Mesenchymal stem cell (in vitro differentiated cells and primary cell): ENCODE measurements at regions not wholly inside any gene's neighbourhood (a gene's known extent, or its start where the extent isn't known, plus 50 kb on each side); places are given as distances from the start of the nearest gene placed in this dataset.

ENCODE experiments used
- DNase-seq: peaks from one replicate; pipeline ENCODE4 v3.0.0-alpha.2; 2013
- H2AFZ ChIP-seq: one replicate; pipeline ENCODE4 v1.6.1; 2013; ENCODE audit warnings: low read depth, mild to moderate bottlenecking, control low read depth, inconsistent platforms, low read length, moderate library complexity
- H2AK5ac ChIP-seq: 2 replicates; pipeline ENCODE4 v1.6.1; 2013; ENCODE audit warnings: low read length, moderate library complexity, mild to moderate bottlenecking, inconsistent platforms; ENCODE audit not compliant: severe bottlenecking
- H2BK120ac ChIP-seq: one replicate; pipeline ENCODE4 v1.6.1; 2013; ENCODE audit warnings: low read depth, mild to moderate bottlenecking, inconsistent platforms, low read length, moderate library complexity
- H2BK12ac ChIP-seq, 2 experiments: one replicate each; pipeline ENCODE4 v1.6.1; 2013; ENCODE audit warnings: inconsistent platforms in 2 of 2, low read length in 2 of 2, mild to moderate bottlenecking in 2 of 2, moderate library complexity in 2 of 2, control low read depth in 1 of 2
- H2BK15ac ChIP-seq: one replicate; pipeline ENCODE4 v1.6.1; 2013; ENCODE audit warnings: mild to moderate bottlenecking, low read depth, inconsistent platforms; ENCODE audit not compliant: poor library complexity, severe bottlenecking
- H2BK5ac ChIP-seq: 2 replicates; pipeline ENCODE4 v1.6.1; 2013; ENCODE audit warnings: low read depth, mild to moderate bottlenecking, low read length, control low read depth, inconsistent platforms; ENCODE audit not compliant: poor library complexity, severe bottlenecking
- H3K14ac ChIP-seq, 2 experiments: one replicate each; pipeline ENCODE4 v1.6.1; 2013; ENCODE audit warnings: inconsistent platforms in 2 of 2, low read length in 2 of 2, control low read depth in 1 of 2, mild to moderate bottlenecking in 1 of 2, moderate library complexity in 1 of 2
- H3K18ac ChIP-seq, 2 experiments: one replicate each; pipeline ENCODE4 v1.6.1; 2013; ENCODE audit warnings: inconsistent platforms in 2 of 2, low read length in 2 of 2, control low read depth in 1 of 2, low read depth in 1 of 2, mild to moderate bottlenecking in 1 of 2
- H3K23ac ChIP-seq, 2 experiments: one replicate each; pipeline ENCODE4 v1.6.1; 2013; ENCODE audit warnings: inconsistent platforms in 2 of 2, low read length in 2 of 2, mild to moderate bottlenecking in 2 of 2, moderate library complexity in 2 of 2, control low read depth in 1 of 2
- H3K27ac ChIP-seq: 2 replicates; pipeline ENCODE4 v1.5.1; 2013; ENCODE audit warnings: mild to moderate bottlenecking, moderate library complexity, low read length, control low read depth, inconsistent platforms; ENCODE audit not compliant: poor library complexity, severe bottlenecking
- H3K27me3 ChIP-seq, 2 experiments: 2 replicates each; pipeline versions ENCODE4 v1.6.1 to v1.7.0; 2013; ENCODE audit warnings: low read length in 2 of 2, mild to moderate bottlenecking in 2 of 2, moderate library complexity in 2 of 2, control low read depth in 1 of 2, inconsistent platforms in 1 of 2; ENCODE audit not compliant: control insufficient read depth in 1 of 2, insufficient read depth in 1 of 2
- H3K36me3 ChIP-seq, 2 experiments: 2 replicates each; pipeline versions ENCODE4 v1.6.1 to v1.7.0; 2013; ENCODE audit warnings: low read length in 2 of 2, control low read depth in 1 of 2, inconsistent platforms in 1 of 2, low read depth in 1 of 2, mild to moderate bottlenecking in 1 of 2; ENCODE audit not compliant: insufficient read depth in 2 of 2, control insufficient read depth in 1 of 2
- H3K4ac ChIP-seq, 2 experiments: one replicate each; pipeline ENCODE4 v1.6.1; 2013; ENCODE audit warnings: inconsistent platforms in 2 of 2, low read length in 2 of 2, mild to moderate bottlenecking in 2 of 2, moderate library complexity in 2 of 2, control low read depth in 1 of 2, low read depth in 1 of 2
- H3K4me1 ChIP-seq: 2 replicates; pipeline ENCODE4 v1.6.1; 2013; ENCODE audit warnings: low read depth, low read length, control low read depth; ENCODE audit not compliant: control insufficient read depth, insufficient read depth
- H3K4me2 ChIP-seq: 2 replicates; pipeline ENCODE4 v1.6.1; 2013; ENCODE audit warnings: low read length, mild to moderate bottlenecking, inconsistent platforms; ENCODE audit not compliant: poor library complexity, severe bottlenecking
- H3K4me3 ChIP-seq, 2 experiments: 2 replicates each; pipeline versions ENCODE4 v1.5.1 to v1.7.0; 2013; ENCODE audit warnings: low read length in 2 of 2, mild to moderate bottlenecking in 2 of 2, control low read depth in 1 of 2, low read depth in 1 of 2; ENCODE audit not compliant: insufficient read depth in 1 of 2
- H3K79me1 ChIP-seq: replicated peaks from 2 replicates; pipeline ENCODE4 v1.6.1; 2013; ENCODE audit warnings: mild to moderate bottlenecking, control low read depth, low read length, inconsistent platforms; ENCODE audit not compliant: poor library complexity, severe bottlenecking
- H3K9ac ChIP-seq: 2 replicates; pipeline ENCODE4 v1.7.0; 2013; ENCODE audit warnings: mild to moderate bottlenecking, low read length, moderate library complexity
- H3K9me3 ChIP-seq: 2 replicates; pipeline ENCODE4 v1.7.0; 2013; ENCODE audit warnings: mild to moderate bottlenecking, low read length; ENCODE audit not compliant: control insufficient read depth
- H4K8ac ChIP-seq: one replicate; pipeline ENCODE4 v1.6.1; 2013; ENCODE audit warnings: inconsistent platforms, mild to moderate bottlenecking, low read length, moderate library complexity
- H4K91ac ChIP-seq: one replicate; pipeline ENCODE4 v1.6.1; 2013; ENCODE audit warnings: mild to moderate bottlenecking, low read length, inconsistent platforms
- WGBS: methylation state at CpG from one replicate; pipeline ENCODE4 v1.1.7; 2013; ENCODE audit warnings: mixed read lengths; 5-methylcytosine and 5-hydroxymethylcytosine counted together

DNA sequence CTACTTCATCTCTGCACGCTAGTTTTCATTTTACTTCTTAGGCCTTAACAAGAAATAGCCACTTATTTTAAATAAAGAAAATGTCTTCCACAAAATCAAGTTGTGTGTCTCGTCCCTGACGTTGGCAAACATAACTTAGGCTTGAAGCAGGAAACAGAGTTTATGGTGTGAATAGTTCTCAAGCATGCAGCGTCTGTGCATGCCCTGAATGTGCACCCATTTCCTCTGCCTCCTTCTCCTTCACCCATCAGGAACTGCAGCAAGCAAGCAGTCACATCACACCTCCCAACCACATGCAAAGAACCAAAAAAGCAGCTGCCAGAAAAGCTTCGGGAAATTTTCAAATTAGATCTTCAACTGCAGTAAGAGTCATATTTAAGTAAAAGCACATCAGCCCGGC is 424.0 kb upstream of the IRX4 start:
- Histone ChIP-seq H3K27ac (no peak overlapping the region), H3K23ac (no peak overlapping the region), H3K36me3 (no peaks in the 10 kb centered on the region), H3K9me3 (peaks cover 7% of the 10 kb centered on the region), H3K4me3 (no peak overlapping the region), H3K4me2 (no peak overlapping the region), H3K4me1 (no peaks in the 10 kb centered on the region), H3K27me3 (no peaks in the 10 kb centered on the region), H2BK12ac (no peak overlapping the region), H2BK120ac (no peak overlapping the region), H3K9ac (no peak overlapping the region), H2AK5ac (no peak overlapping the region), H2BK15ac (no peak overlapping the region), H3K4ac (no peak overlapping the region), H4K8ac (no peak overlapping the region), H3K18ac (no peak overlapping the region), H3K79me1 (no peaks in the 10 kb centered on the region), H2AFZ (no peak overlapping the region), H2BK5ac (no peak overlapping the region), H3K14ac (no peak overlapping the region), H4K91ac (no peak overlapping the region)
- DNase-seq, result no peak
- WGBS, result 49% methylated on average over 5 of the region's 6 CpGs

GRCh38 chr5:2303431-2304100 is 420.8 kb upstream of the IRX4 start:
- Histone ChIP-seq H2BK12ac (no peak overlapping the region), H3K4me1 (no peaks in the 10 kb centered on the region), H2AFZ (no peak overlapping the region), H2BK5ac (no peak overlapping the region), H4K8ac (no peak overlapping the region), H2BK120ac (no peak overlapping the region), H3K18ac (no peak overlapping the region), H3K4me2 (no peak overlapping the region), H3K23ac (no peak overlapping the region), H3K27me3 (no peaks in the 10 kb centered on the region), H3K36me3 (no peaks in the 10 kb centered on the region), H3K79me1 (no peaks in the 10 kb centered on the region), H3K4me3 (no peak overlapping the region), H3K27ac (no peak overlapping the region), H3K9me3 (no peaks in the 10 kb centered on the region), H4K91ac (no peak overlapping the region), H3K9ac (no peak overlapping the region), H3K14ac (no peak overlapping the region), H3K4ac (no peak overlapping the region), H2AK5ac (no peak overlapping the region), H2BK15ac (no peak overlapping the region)
- no peak for DNase-seq
- 55% methylated on average over 13 of the region's 14 CpGs for WGBS

DNA sequence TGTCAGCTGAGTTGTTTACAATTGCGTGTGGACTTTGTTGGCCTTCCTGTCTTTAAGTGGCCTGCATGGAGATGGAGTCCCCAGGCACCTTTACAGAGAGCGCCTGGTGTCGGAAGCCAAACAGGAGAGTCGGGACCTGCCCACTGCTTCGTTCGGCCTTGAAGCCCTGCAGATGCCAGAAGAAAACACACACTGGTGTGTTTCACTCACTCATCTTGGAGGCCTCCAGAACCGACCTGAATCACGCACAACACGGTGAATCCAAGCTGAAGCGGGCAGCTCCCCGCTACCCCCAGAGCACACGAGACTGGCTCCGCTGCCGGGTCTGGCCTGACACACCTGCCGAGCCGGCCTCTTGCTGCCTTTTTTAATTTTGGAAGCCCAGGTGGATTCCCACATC is 419.4 kb upstream of the IRX4 start:
- no peaks in the 10 kb centered on the region for H3K4me1 ChIP-seq
- H3K18ac ChIP-seq, result no peak overlapping the region
- H3K23ac ChIP-seq, result no peak overlapping the region
- no peak overlapping the region for H3K4me3 ChIP-seq
- WGBS, result 81% methylated on average over 12 of the region's 16 CpGs
- no peak overlapping the region for H3K14ac ChIP-seq
- no peak overlapping the region for H3K4me2 ChIP-seq
- H2BK12ac ChIP-seq, result no peak overlapping the region
- H2AFZ ChIP-seq, result no peak overlapping the region
- H4K91ac ChIP-seq, result no peak overlapping the region
- H3K79me1 ChIP-seq, result no peaks in the 10 kb centered on the region
- no peak overlapping the region for H2BK120ac ChIP-seq
- no peak for DNase-seq
- H3K9me3 ChIP-seq, result no peaks in the 10 kb centered on the region
- no peaks in the 10 kb centered on the region for H3K27me3 ChIP-seq
- H3K4ac ChIP-seq, result no peak overlapping the region
- H3K9ac ChIP-seq, result no peak overlapping the region
- no peak overlapping the region for H2AK5ac ChIP-seq
- no peak overlapping the region for H4K8ac ChIP-seq
- no peaks in the 10 kb centered on the region for H3K36me3 ChIP-seq
- no peak overlapping the region for H2BK15ac ChIP-seq
- H3K27ac ChIP-seq, result no peak overlapping the region
- H2BK5ac ChIP-seq, result no peak overlapping the region

- H3K27ac ChIP-seq, result no peak overlapping the region
- H3K36me3 ChIP-seq, result no peaks in the 10 kb centered on the region
- no peaks in the 10 kb centered on the region for H3K4me1 ChIP-seq
- no peak overlapping the region for H3K4ac ChIP-seq
- H4K91ac ChIP-seq, result no peak overlapping the region
- H4K8ac ChIP-seq, result no peak overlapping the region
- H2AK5ac ChIP-seq, result no peak overlapping the region
- H2BK15ac ChIP-seq, result no peak overlapping the region
- H2BK120ac ChIP-seq, result no peak overlapping the region
- no peak overlapping the region for H3K23ac ChIP-seq
- no peak overlapping the region for H2BK5ac ChIP-seq
- H3K79me1 ChIP-seq, result no peaks in the 10 kb centered on the region
- no peak overlapping the region for H3K14ac ChIP-seq
- 93% methylated on average over 22 of the region's 22 CpGs for WGBS
- no peaks in the 10 kb centered on the region for H3K9me3 ChIP-seq
- H2BK12ac ChIP-seq, result no peak overlapping the region
- no peak overlapping the region for H3K18ac ChIP-seq
- H3K4me2 ChIP-seq, result no peak overlapping the region
- no peak overlapping the region for H3K4me3 ChIP-seq
- no peak overlapping the region for H3K9ac ChIP-seq
- no peak for DNase-seq
- no peaks in the 10 kb centered on the region for H3K27me3 ChIP-seq
- H2AFZ ChIP-seq, result no peak overlapping the region
These were observed 418.3 kb upstream of the IRX4 start for GRCh38 chr5:2300861-2301574.
